Activated effector memory CD4-positive, alpha-beta T cell treated with anti-CD3 and anti-CD28 coated beads, Interleukin-2, amount 50 U/mL, for 16 hours (primary cell): ENCODE measurements at regions not wholly inside any gene's neighbourhood (a gene's known extent, or its start where the extent isn't known, plus 50 kb on each side); places are given as distances from the start of the nearest gene placed in this dataset.

Experiments
- DNase-seq: peaks from one replicate; pipeline ENCODE4 v3.0.0-alpha.2; 2020

DNA sequence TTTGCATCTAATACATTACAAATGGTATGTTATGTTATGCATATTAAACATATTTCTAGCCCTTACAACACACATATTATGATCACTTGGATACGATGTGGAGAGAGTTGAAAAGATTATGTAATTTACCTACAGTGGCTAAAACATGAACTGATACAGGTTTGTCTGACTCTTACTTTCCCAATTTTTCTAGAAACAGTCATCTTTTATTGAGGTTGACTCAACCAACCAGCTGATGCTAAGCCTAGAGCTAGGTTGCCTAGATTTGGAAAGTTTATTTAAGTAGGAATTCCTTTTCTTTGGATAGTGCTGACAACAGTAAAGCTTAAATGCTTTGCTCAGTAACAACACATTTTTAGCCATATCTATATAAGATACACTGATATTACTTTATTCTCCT is 1215.1 kb downstream of the ADGRL3 start:
- DNase-seq = no peak

DNA sequence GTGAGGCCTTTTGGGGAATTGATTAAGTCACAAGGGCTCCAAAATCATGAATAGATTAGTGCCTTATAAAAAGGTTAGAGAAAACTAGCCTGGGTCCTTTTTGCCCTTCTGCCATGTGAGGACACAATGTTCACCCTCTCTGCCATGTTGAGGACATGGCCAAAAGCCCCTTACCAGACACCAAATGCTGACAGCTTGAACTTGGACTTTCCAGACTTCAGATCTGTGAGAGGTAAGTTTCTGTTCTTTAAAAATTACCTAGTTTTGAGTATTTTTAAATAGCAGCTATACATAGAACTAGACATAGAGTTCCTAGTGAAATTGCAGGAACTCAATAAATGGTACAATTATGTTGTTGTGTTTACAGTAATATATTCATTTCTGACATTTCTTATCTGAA is 1214.4 kb downstream of the ADGRL3 start:
- no peak for DNase-seq

DNA sequence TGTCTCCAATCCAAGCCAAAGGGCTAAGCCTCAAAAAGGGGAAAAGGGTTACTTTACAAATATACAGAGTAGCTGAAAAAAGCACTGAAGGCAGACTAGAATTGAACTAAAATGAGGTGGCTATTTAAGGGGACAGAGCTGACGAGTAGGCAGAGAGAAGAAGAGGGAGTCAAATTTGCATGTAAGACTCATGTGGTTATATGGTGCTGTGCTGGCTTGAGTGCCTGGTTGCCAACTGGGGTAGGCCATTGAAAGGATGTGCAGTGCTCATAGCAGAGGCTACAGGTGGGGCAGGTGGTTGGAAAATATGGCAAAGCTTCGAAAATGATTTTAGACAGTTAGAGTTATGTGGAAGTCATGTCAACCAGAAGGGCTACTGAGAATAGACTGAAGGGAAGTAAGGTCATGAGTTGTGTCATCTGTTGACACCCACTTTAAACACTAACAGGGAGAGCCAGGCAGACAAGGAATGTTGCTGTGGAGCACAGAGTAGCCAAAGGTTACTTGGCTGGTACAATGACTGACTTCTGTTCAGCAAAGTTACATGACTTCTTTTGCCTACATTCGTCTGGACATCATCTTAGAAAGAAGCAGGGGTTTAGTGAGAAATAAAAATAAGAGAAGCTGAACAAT is 1210.4 kb downstream of the ADGRL3 start:
- no peak for DNase-seq

DNA sequence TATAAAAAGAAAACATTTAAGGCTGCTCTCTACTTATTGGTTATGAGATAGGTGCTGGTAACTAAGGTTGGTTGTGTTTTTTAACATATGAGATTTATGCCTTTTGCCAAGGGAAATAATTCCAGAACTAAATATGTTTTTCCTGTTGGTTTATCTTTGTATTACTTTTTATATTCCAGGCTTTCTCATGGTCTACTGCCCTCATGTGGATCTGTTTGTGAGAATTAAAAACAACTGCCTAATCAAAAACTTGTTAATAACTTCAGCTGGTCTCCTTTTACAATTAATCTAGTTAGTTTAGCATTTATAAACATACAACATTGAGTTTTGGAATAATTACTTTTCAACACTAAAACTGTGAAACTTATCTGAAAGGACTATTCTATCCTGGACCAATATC is 1208.3 kb downstream of the ADGRL3 start:
- DNase-seq = no peak

DNA sequence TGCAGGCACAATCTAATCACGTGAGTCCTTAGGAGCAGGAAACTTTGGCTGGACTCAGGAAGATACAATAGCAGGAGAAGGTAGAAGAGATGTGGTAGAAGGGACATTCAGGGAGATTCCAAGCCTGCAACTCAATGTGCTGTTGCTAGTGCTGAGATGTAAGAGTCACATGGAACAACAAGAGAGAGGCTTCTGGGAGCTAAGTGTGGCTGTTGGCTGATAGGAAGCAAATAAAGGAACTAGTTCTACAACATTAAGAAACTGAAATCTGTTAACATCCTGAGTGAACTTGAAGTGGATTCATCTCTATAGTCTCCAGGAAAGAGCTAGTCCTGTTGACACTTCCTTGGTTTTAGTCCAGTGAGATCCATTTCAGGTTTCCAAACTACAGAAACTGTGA is 1207.4 kb downstream of the ADGRL3 start:
- no peak for DNase-seq

DNA sequence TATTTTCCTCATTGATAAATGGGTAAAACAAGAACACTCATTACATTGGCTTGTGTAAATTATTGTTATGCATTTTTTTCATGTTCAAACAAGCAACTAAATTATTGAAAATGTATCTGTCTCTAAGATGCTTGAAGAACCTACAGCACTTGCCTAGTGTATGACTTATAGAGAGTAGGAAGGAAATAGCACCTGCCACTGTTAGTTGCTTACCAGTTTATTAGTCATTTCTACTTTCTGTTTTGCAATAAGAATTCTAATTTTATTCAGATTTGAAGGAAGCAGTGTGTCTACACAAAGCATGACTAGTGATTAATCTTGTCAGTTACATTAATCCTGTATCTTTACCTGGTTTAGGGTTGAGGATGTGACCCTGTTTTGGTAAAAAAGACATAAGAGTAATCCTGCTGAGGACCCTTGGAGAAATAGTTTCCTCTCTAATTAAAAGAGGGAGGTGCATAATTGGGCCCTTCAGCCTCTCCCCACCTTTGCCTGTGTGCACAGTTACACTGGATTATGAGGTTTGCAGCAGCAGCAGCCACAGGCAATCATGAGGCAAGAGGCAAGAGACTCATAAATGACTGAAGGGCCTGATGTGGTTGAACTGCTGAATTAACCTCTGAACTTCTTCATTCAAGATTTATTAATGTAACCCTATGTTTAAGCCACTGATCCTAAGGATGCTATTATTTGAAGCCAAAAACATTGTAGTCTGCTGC is 1202.1 kb downstream of the ADGRL3 start:
- DNase-seq = no peak

DNA sequence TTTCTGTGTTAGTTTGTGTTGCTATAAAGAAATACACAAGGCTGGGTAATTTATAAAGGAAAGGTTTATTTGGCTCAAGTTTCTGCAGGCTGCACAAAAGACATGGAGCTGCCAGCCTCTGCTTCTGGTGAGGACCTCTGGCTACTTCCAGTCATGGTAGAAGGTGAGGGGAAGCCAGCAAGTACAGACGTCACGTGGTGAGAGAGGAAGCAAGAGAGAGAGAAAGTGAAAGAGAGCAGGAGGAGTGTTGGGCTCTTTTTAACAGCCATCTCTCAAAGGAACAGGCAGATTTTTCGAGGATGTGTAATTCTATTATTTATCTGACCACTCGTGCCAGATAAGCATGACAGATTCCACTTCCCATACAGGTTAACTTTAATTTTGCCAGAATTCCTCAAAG is 1199.1 kb downstream of the ADGRL3 start:
- DNase-seq = no peak

DNA sequence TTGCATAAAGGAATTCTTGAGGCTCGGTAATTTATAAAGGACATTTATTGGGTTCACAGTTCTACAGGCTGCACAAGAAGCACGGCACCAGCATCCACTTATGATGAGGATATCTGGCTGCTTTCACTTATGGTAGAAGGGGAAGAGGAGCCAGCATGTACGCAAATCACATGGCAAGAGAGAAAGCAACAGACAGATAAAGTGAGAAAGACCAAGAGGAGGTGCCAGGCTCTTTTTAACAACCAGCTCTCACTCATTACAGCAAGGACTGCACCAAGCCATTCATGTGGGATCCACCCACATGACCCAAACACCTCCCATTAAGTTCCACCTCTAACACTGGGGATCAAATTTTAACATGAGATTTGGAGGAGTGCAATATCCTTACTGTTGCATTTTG is 1198.2 kb downstream of the ADGRL3 start:
- DNase-seq = no peak

DNA sequence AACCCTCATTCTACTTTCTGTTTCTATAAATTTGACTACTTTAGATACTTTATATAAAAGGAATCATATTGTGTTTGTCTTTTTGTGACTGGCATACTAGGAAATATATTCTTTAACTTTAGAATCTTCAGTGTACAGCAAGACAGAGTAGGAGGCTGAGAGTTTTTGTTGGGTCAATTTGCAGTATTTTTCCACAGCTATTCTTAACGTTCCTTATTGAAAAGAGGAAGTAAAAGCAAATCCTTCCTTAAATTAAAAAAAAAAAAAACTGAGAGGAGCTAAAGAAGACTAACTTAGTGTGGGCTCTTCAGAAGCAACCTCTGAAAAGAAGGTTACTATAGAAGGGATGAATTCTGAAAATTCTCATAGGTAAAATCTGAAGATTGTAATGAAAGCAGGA is 1194.6 kb downstream of the ADGRL3 start:
- DNase-seq = no peak

DNA sequence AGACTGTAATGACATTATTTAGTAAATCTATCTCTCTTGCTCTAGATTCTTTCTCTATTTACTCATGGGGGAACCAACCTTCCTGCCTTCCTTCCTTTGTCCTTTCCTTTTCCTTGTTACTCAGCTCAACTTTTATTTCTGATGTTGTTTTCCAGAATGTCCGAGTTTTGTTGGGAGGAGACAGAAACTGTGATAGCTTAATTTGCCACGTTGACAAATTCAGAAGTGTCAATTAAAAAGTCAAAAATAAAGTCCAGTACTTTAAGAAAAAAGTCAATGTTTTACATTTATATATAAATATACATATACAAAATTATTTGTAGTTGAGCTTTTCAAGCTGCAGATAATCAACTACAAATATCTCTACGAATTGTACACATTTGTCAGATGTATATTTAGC is 1187.7 kb downstream of the ADGRL3 start:
- DNase-seq = no peak

DNA sequence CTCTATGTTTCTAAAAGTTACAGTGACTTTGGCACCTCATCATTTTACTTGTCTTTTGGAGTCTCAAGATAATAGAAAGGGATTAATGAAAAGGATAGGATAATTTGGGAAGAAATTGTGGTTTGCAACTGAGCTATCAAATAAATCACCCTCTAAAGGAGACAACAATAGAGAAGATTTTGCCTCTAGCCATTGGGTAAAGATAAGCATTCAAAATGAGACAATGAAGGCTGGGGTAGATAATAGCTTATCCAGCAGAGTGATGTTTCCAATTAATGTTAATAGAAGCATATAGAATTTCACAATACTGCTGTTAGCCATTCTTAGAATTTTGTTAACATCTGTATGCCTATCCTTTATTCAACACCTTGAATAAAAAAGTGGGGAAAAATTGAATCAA is 1177.6 kb downstream of the ADGRL3 start:
- DNase-seq = no peak

DNA sequence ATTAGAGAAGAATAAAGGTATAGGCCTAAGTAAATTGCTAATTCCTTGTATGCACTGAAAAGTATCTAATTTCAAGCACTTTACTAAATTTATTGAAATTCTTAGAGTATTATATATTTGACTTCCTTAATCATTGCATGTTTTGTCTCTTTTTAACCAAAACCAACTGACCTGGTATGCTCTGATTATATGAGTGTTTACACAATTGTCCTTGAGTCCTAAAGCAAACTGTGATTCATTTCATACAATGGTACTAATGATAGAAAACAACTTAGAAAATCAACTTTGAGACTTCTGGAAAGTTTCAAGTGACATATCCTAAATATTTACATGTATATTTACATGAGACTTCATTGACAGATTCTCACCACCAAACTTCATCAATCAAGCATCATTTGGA is 1177.1 kb downstream of the ADGRL3 start:
- DNase-seq = no peak

DNA sequence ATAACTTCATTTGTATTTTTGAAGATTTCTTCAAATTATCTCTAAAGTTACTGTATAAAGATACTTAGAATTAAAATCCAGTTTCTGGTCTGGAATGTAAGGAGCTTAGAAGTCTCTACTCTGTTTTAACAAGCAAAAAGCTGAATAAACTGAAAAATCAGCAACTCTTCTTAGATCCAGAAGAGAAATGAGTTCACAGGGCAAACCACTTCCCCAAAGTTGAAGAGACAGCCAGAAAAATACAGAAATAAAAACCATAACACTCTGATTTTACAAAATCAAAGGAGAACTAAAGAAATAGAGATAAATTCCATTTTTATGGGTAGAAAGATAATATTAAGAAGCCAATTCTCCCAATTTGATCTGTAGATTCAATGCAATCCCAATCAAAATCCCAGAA is 1166.8 kb downstream of the ADGRL3 start:
- no peak for DNase-seq

DNA sequence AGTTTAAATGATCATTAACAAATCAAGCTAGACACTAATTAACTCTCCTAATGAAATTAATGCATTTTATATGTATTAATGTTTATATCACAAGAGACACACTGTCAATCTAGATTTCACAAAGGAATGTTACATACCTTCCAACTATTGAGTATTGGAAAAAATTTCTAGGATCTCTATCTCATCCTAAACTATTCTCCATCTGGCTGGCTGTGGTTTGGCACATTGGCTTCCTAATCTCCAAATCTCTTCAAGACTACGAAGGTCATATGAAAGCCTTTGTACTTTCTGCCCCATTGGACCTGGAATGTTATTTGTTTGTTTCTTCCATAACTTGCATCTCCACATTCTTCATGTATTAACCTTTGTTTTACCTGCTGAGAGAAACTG is 1160.0 kb downstream of the ADGRL3 start:
- DNase-seq = no peak

DNA sequence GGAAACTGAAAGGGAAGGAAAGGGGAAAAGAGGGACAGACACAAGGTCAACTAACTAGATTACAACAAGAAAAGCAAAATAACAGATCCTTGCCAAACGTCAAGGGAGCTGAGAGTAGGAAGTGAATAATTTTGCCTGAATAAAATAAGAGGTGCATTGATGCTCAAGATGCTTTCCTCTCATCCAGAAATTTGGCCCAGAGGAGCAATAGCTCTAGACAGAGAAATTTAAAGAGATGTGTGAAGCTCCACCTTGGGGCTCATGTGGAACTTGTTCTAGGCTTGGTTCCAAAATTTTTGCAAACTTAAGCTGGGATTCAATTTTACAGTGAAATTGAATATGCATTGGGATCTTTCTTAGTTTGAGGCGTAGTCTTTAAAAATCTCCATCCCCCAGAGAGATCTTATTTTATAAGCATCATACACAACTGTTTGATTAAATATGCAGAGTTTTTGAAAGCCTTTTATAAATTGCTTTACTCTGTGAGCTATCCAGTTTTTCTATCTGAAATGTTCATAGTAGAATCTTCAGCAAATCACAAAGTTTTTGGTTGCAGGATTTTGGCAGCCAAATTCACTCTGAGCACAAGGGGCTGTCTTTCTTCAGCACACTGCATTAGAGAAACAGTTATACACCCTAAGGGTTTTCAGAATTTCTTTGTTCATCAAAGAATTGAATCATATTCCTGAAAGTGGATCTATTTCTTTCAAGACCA is 1159.5 kb downstream of the ADGRL3 start:
- DNase-seq = no peak

DNA sequence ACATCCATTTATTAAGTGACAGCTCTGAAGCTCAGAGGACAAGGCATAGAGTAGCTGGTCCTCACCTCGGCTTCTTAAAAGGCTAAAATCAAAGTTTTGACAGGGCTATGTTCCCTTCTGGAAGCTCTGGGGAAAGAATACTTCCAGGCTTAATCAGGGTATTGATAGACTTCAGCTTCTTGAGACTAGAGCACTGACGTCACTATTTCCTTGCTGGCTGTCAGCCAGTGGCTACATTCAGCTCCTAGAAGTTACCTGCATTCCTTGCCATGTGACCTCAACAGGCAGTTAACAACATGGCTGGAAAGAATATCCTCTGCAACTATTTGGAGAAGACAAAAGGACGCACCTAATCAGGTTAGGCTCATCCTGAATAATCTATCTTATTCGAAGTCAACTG is 1144.8 kb downstream of the ADGRL3 start:
- no peak for DNase-seq

DNA sequence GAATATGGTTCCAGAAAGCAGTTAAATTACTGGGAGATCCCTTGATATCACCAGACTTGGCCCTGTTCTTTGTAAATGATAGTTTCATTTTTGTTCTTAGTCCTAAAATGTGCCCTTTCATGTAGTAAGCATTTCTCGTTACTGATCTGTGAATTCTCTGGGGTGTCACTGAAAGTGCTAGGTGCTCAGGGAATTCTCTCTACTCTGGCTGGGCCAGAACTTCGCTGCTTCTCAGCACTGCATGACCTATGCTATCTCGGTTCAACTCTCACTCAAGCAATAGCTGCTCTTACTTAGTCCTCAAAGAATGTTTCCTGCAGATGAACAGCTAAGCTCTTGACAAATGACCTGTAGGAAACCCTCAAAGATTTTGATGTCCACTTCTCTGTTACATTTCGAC is 1144.3 kb downstream of the ADGRL3 start:
- no peak for DNase-seq

DNA sequence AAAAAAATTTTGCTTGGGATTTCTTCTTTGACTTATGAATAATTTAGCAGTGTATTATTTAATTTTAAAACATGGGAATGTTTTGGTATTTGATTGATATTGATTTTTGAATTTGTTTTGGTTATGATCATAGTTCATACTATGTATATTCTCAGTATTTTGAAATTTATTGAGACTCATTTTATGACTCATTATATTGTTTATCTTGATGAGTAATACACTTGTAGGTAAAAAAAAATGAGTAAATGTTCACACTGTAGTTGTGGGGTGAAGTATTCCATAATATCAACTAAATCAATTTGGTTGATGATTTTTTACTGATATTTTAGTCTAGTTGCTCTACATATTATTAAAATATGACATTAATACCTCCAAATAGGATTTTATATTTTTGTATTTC is 1142.2 kb downstream of the ADGRL3 start:
- no peak for DNase-seq

DNA sequence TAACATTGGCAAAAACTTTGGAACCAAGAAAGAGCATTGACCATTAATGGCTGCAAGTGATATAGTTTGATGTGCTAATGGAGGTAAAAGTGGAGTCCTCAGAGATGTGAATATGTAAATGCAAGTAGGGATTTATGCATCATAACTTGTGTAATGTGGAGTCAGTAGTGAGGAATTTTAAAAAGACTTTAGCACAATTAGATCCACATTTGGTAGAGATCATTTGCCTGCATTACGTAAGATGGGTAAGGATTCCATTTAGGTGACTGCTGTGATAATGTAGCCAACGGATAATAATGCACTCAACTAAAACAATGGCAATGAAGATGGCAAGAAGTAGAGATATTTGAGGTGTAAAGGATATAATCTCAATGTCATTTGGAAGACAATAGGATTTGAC is 1128.4 kb downstream of the ADGRL3 start:
- DNase-seq = no peak

DNA sequence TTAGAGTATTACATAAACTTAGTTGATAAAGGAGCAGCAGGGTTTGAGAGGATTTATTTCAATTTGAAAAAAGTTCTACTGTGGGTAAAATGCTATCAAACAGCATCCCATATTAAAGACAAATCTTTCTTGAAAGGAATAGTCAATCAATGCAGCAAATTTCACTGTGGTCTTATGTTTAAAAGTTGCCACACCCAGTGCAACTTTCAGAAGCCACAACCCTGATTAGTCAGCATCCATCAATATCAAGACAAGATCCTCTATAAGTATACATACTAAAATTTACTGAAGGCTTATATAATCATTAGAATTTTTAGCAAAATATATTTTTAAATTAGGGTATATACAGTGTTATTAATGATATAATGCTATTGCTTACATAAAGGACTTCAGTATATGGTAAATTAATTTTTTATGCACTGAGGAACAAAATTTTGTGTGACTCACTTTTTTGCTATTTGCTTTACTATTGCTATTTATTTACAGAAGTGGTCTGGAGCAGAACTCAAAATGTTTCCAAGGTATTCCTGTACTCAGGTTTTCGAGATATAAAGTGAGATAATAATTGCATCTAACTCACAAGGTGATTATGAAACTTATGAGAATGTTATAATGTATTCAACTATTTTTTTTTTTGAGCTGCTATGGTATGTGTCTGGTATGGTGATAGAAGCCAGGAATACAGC is 1127.6 kb downstream of the ADGRL3 start:
- DNase-seq = no peak

DNA sequence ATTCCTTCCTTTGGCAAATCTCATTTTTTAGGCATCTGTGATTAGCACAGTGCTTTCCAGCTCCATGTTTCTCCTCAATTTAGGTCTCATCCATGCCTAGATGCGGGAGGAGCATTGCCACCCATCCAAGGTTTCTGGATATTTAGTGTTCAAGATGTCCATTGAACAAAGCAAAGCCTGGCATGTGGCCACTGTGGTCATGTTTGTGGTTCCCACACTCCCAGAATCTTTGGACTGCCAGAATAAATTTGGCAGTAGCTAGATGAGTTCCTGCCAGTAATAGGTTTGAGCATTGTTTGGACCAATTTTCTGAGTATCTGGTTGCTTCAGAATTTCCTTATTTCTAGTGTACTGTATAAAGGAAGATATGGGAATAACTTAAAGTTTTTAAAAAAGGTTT is 1124.1 kb downstream of the ADGRL3 start:
- no peak for DNase-seq

DNA sequence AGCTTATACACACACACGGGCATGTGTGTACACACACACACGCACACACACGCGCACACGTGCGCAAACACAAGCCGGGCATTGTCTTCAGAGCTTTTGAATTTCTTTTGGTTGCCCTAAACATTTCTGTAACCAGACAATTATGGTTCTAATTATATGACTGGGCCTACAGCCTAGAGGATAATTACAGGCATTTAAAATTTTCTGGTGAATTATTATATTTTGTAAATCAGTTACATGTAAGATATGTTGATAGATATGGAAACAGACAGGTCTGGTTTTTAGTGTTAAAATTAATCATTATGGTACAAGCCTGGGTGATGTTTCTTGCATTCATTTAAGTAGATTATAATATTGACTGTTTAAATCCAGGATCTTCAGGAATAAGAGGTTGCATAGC is 1120.5 kb downstream of the ADGRL3 start:
- no peak for DNase-seq

DNA sequence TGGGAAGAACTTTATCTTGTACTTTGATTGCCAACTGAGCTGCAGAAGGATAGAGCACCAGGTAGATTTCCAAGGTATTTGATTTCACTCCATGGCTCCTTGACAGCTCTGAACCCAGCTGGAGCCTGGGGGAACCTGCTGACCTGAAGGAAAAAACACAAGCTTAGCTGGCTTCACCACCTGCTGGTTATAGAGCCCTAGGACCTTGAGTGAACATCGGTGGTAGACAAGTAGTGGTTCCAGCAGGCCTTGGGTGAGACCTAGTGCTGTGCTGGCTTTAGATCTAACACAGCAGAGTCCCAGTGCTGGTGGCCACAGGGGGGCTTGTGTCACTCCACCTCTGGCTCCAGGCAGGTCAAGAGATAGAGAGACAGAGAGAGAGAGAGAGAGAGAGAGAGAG is 1102.6 kb downstream of the ADGRL3 start:
- DNase-seq = no peak

DNA sequence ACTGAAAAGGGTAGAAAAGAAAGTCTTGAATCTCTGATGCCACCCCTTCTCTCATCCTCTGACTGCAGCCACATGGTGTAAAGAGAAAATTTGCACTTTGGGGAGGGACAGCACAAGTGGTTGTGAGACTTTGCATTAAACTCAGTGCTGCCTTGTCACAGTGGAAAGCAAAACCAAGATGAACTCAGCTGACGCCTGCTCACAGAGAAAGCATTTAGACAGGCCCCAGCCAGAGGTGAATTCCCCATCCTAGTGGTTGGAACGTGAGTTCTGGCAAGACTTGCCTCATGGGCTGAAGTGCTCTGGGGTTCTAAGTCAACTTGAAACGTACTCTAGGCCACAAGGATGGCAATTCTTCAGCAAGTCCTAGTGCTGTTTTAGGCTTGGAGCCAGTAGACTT is 1101.4 kb downstream of the ADGRL3 start:
- DNase-seq = no peak
